T-helper 1 cell treated with Interleukin-12 subunit alpha and Interleukin-12 subunit beta and Interleukin-4 antibody, amounts not matched to agents 30 ng/mL and 1 ng/mL, for 36 hours (primary cell): ENCODE measurements at regions not wholly inside any gene's neighbourhood (a gene's known extent, or its start where the extent isn't known, plus 50 kb on each side); places are given as distances from the start of the nearest gene placed in this dataset.

Experiments used
- intact Hi-C: fragments of 100-400 bp; cut with micrococcal nuclease; formaldehyde crosslinking; loops from one replicate; pipeline ENCODE4 v1.15.1; 2024

DNA sequence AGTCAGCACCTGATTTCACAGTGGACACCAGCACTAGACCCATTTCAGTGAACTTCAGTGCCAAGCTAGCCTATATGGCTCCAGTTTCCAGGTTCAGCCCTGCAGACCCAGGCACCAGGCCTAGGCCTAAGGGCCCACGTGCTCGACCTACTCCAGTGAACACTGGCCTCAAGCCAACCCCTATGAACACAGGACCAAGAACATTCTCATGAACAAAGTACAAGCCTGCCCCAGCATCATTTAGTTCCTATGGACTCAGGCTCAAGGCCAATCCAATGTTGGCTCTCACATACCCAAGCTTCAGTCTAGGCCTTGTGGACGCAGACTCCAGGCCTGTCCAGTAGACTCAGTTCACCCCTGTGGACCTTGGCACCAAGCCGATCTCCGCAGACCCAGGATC lies 385.5 kb downstream of the DHX35 start:
- intact Hi-C loops: no loop called here

DNA sequence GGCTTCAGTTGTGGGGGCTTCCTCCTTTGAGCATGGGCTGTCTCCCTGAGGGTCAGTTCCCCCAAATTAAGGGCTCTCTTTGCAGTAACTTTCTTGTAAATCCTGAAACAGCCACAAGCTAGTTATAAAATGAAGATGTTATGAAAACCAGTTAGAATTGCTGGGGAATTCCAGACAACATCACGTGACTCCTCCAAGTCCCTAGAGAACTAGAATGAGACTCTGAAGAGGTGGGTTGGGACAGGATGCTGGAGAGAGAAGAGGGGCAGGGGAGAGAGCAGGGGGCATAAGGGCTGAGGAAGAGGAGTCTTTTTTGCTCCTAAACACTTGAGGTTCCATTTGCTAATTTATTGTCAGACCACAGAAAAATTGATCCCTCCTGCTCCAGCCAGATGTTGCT lies 380.3 kb downstream of the DHX35 start:
- intact Hi-C loops: no loop called here

DNA sequence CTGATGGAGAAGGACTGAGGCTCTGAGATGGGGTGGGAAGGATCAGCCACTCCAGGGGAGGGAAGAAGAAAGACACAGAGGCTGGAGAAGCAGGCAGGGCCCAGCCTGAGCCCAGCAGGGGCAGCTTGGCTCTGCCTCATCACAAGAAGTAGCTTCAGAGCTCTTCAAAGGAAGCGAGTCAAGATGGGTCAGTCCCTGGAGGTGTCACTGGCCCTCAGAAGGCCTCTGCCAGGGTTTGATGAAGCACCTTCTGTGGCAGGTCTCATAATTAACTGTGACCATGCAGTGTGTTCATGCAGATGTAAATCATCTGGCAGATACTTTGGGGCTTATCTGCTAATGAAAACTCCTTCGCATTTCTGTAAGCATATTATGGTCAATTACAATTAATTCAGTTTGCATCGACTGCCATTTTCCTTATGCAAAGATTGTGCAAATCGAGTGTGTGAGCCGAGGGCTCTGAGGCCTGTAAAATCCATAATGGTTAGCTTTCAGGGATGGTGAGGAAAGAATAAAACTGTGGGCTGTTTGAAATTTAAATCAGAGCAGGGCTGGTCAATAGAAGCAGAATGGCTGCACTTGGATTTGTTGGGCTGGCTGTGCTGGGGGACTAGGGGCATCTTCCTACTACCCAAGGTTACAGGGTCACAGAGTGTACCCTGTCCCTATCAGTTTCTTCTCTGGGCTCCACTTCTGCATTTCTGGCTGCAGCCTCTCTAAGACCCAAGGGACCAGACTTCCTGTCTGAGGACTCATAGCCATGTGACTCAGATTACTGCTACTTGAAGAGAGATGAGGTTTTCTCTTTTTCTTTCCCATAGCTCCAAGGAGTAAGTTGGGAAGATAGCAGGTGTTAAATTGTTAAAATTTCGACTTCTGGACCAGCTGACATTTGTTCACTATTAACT lies 376.6 kb downstream of the DHX35 start:
- intact Hi-C loops: no loop called here

DNA sequence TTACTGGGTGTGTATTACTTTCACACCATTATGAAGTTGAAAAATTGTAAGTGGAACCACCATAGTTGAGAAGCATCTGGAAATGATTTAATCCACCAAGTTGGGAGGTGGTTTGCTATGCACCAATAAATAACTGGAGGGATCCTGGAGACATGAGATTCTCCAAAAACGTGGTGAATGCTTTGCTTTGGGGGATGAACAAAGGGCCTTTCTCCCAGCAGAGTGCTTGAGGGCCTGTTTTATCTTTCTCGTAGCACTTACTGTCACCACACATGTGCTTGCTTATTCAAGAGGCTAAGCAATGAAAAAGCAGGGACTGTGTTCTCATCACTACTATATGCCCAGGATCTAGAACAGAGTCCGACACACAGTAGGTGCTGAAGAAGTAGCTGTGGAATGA lies 371.1 kb downstream of the DHX35 start:
- intact Hi-C loops: no loop called here

DNA sequence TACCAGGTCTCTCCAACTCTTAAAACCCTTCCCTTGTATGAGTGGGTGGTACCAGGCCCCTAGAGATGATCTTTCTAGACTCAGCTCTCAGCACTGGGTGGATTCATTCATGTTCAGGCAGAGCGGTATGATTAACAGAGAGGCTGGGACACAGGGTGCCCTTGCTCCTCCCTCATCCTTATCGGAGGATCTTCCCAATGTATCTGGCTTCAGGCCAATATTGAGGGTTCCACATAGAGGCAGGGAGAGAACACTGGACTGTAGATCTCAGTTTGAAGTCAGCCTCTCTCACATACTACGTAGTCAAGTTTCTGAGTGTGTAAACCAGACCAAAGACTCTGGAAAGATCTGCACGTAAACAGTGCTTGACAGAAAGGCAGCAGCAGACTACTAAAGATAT lies 366.2 kb downstream of the DHX35 start:
- intact Hi-C loops: no loop called here

DNA sequence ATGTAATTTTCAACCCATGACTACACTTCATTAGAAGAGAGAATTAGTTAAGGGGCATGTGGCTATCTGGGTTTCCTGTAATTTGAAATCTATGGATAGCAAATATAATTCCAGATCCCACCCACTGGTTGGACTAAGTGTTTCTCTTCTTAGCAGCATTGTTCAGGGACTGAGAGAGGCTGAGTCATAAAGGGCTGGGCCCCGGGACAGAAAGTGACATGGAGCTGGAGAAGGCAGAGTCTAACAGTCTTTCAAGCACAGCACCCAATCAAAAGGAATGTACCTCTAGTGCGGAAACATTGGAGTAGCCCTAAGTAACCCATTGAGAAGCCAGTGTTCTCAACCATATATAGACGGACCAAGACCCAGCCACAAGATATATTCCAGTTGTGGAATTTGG lies 363.9 kb downstream of the DHX35 start:
- intact Hi-C loops: no loop called here

DNA sequence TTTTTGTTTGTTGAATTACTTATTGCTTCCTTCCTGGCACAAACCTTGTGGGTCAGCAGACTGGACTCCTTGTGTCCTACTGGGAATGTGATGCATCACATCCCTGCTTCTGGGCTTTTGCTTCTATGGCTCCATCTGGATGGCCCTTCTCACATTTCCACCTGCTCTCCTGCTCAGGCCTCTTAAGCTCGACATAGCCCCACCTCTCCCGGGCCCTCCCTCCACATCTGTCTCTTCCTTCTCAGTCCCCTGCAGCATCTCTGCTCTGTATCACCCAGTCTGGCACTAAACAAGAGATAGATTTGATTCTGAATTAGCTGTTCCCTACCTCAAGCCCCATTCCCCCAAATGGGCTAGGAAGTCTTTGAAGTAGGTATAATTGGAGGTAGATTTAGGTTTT lies 356.8 kb downstream of the DHX35 start:
- intact Hi-C loops: no loop called here

DNA sequence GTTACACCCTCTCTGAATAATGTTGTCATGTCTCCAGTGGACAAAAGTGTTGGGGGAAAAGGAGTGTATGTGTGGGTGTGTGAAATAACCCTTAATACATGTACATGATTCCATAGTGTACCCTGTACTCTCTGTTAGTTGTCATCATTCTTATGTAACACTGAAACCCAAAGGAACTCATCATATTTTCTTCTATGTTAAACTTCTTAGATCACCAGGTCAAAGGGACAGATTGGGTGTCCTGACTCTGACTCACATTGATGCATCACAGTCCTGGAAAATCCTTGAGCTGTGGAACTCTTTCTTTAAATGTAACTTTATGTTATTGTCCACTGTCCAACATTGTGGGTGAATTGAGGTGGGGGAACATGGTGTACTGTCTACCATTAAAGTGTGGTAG lies 350.5 kb downstream of the DHX35 start:
- intact Hi-C loops: no loop called here

DNA sequence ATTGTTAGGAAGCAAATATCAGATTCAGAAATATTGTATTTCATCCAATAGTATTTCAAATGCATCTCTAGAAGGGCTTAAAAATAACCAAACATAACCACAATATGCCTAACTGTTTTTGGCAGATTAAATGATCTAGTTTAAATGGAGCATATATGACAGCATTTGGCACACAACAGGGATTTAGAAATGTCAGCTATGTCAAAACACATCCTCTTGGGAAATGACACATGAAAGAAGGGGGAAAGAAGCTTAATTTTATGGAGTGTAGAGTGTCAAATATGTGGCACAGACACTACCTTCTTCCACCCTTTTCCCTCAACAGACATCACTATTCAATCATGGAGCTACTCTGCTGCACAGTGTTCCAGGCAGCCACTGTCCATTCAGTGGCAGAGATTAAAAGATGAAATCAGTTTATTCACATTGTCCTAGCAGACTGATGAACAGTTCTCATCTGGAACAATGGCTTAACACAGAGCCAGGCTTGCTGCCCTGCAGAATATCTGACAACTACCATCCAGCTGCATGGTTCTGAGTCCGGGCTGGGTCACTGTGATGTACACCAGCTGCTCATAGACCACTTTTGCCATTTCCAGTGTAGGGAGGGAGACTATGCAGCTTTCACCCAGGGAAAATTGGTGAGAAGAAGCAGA lies 349.8 kb downstream of the DHX35 start:
- intact Hi-C loops: no loop called here

DNA sequence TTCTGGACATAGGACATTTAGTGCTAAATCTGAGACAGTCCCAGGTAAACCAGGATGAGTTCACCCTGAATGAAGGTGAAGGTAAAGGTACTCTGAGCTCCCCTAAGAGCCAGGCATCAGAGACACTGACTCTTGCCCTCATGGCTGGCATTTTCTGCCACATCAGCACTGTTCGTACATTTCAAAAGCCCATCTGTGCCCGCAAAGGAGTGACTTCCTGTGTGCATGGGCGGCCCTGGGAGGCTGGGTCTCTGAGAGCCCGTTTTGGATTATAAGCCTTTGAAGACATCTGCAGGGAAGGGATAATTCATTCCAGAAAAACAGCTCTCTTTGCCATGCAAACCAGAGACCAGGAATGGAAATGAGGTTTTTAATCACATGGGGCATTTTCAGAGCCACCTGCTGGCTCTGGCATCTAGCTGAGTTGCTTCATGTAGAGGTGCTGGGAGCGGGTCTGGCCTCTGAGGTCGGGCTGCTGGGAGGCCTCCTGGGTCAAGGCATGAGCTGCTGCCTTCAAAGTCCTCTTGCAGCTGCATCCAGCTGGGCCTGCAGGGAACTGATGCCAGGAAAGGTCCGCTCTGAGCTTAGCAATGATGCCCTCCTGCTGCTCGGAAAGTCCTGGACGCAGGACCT lies 348.3 kb downstream of the DHX35 start:
- intact Hi-C loops: no loop called here

DNA sequence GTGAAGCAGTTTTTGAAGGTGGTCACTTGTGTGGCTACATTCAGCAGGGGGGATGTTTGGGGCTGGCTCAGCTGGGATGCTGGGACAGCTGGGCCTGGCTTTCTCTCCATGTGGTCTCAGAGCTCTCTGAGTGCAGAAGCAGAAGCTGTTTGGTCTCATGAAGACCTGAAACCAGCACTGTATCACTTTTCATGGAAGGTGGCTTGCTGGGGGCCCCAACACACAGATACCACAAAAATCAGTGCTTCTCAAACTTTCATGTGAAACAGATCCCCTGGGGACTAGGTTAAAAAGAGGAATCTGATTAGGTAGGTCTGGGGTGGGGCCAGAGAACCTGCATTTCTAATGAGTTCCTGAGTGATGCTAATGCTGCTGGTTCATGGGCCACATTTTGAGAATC lies 347.3 kb downstream of the DHX35 start:
- intact Hi-C loops: no loop called here

DNA sequence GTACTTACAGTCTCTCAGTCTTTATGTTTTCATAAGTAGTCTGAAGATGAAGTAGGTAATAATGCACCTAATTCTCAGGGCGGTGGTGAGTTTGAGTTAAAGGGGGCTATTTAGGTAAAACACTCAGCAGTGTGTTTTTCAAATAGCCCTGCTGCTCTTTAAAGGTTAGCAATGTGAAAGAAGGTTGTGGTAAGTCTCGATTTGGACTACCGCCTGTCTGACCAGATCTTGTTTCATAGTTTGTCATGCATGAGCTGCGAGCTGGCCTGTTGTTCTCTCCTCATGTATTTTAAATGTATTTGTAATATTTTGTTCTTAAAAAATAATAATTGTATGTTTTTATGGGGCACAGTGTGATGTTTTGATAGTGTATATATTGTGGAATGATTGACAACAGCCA lies 340.2 kb downstream of the DHX35 start:
- intact Hi-C loops: no loop called here

DNA sequence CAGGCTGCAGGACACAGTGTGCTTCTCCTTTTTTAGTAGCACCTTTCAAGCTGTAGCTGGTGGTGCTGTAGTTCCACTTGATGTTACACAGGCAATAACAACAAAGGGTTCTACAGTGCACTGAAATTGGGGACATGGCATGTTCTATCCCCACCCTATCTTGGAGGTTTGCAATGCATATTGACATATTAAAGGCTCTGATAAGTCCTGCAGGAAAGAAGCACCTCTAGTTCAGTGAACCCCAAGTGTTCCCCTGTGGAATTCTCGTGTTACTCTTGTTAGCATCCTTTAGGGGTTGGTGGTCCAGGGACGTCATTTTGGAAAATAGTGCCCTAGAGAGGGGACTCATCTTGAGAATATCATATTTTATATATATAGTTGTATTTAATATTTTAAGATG lies 337.6 kb downstream of the DHX35 start:
- intact Hi-C loops: no loop called here

DNA sequence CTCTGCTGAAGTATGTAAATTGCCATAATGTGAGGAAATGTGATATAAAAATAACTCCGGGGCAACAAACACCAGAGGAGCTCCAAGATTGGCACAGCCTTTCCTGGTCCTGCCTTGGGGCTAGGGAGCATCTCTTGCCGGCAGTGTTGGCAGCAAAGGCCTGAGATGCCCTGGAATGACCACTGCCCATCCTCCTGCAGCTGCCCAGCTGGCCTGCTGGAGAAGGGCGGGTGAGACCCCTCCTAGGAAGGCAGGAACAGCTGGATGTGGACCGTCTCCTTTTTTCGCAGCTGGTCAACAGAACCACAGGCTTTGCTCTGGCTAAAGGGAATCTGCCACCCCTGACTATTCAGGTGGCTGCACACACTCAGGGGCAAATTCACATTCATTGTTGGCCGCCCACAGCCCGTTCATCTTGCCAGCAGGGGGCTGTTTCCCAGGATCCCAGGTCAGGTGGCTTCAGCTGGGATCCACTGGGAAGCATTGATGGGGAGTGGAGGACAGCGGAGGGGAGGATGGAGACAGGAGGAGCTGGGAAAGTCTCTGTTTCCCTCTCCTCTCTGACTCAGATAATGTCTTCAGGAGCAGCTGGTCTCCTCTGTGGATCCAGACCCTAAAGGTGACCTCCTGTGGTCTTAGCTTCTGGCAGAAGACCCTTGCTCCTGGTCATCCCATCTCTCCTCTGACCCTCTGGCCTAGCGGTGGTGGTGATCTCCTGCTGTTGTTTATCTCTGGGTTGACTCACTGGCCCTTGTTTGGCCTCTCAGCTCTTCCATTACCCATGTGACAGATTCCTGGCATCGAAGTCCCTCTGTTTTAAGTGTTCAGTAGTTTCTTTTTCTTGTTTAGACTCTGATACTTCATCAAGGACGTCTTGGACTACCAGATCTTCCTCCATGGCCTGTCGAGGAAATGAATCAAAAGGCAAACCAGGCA lies 336.7 kb downstream of the DHX35 start:
- intact Hi-C loops: no loop called here

DNA sequence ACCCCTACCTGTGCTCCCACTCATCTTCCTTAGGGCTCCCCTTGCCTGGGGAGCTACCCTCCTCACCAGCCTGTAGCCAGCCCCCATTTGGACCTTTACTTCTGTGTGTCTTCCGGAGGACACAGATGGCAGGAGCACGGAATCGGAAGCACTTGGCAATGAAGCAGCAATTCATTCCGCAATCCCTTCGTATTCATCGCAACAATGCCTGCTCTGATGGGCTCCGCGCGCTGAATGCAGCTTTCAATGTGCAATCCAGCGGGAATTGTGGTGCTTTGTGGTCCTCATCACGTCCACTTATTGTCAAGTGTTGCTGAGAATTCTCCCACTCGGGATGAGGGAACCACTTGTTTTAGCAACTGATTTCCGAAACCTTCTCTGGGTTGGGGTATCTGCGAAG lies 336.0 kb downstream of the DHX35 start:
- intact Hi-C loops: no loop called here

DNA sequence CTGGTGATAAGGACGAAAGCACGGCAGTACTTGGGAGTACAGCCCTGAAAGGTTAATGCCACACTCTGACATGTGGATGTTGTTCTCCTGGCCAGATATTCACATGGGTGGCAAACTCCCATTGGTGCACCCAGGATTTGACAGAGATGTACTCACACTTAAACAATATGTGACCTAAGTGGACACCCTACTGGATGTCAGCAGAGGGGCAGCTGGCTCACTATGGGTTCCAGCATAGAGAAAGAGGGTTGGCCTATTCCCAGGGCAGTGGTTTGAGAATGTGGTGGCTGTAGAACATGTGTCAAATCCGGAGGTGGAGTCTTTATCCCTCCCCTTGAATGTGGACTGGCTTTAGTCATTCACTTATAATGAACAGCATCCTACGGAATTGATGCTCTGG lies 333.2 kb downstream of the DHX35 start:
- intact Hi-C loops: no loop called here

DNA sequence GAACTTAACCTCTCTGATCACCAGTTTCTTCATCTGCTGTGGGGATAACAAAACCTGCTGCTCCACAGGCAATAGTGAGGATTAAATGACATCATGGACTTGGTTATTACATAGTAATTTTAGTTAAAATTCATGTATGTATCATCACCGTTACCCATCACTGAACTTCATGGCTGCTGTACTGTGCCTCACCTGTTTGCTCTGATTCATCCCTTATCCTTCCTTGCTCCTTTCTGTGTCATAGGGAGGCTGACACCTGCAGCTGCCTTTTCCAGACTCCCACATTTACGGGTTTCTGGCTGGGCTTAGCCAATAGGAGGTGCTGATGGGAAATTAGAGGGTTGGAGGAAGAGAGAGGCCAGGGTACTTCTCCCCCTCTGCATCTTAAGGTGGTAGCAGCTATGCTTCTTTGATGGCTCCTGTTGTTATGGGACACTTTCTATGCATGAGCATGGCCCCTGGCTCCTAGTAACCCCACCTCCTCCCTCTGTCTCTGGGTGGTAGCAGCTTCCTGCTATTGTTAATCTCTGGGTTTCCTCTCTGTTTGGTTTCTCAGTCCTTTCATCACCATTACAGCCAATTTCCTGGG lies 332.1 kb downstream of the DHX35 start:
- intact Hi-C loops: no loop called here

DNA sequence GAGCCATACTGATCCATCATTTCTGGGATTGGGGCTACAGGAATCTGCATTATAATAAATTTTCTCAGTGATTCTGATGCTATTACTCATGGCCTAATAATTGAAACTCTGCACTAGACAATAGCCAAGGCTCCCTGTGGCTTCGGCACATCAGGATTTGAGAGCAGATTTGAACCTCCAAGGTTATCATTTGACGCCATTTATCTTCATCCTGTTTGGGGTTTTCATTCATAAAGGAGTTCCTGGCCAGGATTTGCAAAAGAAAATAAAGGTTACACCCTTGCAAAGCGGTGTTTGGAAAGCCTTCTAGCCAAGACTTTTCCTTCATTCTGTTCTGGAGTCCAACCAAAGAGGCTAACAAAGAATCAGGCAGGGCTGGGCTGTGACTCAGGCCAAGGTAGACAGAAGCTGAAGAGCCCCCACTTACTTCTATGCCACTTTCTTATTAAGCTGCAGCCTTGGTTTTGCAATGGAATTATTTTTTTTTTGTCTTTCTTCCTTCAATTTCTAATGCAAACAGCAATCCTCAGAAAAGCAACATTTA lies 330.1 kb downstream of the DHX35 start:
- intact Hi-C loops: no loop called here

DNA sequence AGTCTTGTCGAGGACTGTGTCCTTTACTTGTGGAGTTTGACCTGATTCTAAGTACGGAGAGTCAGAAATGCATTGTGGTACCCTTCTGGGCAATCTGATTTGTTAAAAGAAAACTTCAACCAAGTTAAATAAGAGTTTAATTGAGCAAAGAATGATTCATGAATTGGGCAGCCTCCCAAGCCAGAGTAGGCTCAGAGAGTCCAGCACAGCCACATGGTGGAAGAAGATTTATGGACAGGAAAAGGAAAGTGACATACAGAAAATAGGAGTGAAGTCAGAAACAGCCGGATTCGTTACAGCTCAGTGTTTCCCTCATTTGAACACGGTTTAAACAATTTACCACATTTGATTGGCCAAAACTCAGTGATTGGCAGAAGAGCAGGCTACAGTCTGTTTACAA lies 329.2 kb downstream of the DHX35 start:
- intact Hi-C loops: no loop called here

DNA sequence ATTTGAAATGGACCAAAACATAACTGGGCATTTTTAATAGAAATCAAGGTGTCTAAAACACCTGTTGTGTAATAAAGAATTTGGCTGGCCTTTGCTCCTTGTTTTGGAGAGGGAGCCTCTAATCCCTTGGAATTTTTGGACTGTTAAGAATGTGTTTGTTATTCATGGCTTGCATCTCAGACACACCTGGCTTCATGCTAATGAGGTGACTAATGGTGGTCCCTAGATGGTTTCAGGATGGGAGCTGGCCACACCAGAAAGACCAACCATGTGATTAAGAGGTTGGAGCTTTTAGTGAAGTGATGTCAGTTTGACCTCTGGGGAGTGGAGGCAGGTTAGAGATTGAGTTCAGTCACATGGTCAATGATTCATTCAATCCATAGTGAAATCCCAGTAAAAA lies 328.4 kb downstream of the DHX35 start:
- intact Hi-C loops: no loop called here

DNA sequence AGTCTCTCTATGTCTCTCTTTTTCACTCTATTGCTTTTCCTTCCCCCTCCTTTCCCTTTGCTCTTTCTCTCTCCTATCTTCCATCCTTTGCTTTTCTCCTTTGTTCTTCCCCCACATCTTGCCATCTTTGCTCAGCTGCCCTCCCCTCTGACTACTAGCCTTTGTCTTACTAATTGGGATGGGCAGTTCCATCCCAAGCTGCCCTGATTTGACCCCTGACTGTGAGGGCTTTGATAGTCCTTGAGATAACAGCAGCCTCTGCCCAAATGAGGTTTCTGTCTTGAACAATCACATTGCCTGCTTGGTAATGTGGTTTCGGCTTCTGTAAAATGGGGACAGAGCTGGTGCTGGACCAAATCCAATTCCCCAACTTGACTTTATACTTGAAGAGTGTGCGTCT lies 327.7 kb downstream of the DHX35 start:
- intact Hi-C loops: no loop called here
